GM19372 (cell line): ENCODE measurements at regions not wholly inside any gene's neighbourhood (a gene's known extent, or its start where the extent isn't known, plus 50 kb on each side); places are given as distances from the start of the nearest gene placed in this dataset.
"Not testable (repeated sequence)": the region's sequence is repeated elsewhere in the genome, so short reads cannot be mapped to it uniquely, and the experiment has no call there.

Experiments used
- ATAC-seq: cut with Tn5 transposase; IDR thresholded peaks from one replicate; pipeline ENCODE4 v1.9.1; 2021; ENCODE audit warnings: mild to moderate bottlenecking, low read depth, moderate library complexity; ENCODE audit not compliant: unreplicated experiment

GRCh38 chr1:157410457-157410856 is 141.9 kb downstream of the FCRL5 start:
- ATAC-seq = no peak

DNA sequence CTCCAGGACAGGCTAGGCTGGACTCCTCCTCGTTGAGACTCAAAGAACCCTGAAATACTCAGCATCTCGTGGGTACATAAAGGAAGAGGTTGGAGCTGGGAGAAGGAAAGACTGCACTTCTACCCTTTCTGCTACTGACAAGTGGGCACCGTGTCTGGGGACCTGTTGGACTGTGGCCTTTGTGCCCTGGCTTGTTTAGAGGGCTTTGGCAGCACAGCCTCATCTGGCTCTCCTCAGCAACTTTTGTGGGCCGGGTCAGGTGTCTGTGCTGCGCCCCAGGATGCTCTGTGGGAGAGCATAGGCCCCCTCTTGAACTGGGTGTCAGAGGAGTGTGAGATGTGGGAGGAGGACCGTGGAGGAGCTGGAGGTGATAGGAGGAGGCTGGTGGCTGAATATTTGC is 142.4 kb downstream of the FCRL5 start:
- ATAC-seq = no peak

DNA sequence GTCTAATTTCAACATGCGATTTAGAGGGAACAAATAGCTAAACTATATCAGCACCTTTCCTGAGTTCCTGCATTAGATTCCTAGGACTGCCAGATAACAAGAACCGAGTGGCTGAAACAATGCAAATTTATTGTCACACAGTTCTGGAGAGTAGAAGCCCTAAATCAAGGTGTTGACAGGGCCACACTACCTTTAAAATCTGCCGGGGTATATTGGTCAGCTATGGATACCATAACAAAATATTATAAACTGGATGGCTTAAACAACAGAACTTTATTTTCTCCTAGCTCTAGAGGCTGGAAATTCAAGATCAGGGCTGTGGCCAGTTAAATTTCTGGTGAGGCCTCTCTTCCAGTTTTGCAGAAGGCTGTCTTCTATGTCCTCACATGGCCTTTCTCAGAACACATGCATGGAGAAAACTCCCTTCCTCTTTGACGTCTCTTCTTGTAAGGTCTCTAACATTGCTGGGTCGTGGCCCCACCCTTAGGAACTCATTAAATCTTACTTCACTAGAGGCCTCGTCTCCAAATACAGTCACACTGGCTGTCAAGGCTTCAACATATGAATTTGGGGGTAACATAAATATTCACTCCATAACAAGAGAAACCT is 144.3 kb downstream of the FCRL5 start:
- no peak for ATAC-seq

- no peak for ATAC-seq
These were observed 144.9 kb downstream of the FCRL5 start for GRCh38 chr1:157407367-157407766.

GRCh38 chr1:157405662-157406061 is 146.7 kb downstream of the FCRL5 start:
- no peak for ATAC-seq

DNA sequence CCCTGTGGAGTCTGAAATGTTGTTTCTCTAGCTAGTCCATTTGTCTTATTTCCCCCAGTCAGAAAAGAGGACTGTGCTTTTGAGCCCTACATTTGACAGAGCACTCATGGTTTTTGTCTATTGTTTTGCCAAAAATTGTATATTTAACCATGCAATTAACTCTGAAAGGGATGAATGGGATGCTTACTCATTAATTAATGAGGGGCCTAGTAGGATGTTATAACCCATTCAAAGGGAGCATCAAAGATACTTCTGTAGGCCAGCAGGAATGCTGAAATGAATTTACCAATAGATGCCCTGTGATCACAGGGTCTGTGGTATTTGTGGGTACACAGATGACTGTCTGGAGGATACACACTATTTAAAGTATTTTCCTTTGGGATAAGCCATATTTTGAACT is 147.7 kb downstream of the FCRL5 start:
- ATAC-seq = no peak

GRCh38 chr1:157404063-157404501 is 148.2 kb downstream of the FCRL5 start:
- ATAC-seq = no peak

DNA sequence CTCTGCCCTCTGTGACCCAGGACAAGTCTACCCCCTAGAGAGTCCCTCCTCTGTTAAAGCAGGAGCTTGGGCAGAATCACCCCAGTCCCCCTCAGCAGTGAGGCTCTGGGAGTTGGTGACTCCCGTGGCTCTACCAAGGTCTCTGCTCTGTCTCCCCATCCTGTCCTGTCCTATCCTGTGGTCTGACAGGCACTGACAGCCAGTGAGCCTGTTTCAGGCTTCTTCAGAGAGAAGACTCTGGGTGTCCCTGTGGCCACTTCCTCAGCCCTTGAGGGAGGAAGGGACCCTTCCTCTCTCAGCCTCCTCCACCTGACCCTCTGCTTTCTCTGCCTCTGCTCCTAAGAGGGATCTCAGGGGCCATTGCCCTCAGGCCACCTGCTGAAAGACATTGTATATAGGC is 148.7 kb downstream of the FCRL5 start:
- peak; percentile 16 for ATAC-seq

DNA sequence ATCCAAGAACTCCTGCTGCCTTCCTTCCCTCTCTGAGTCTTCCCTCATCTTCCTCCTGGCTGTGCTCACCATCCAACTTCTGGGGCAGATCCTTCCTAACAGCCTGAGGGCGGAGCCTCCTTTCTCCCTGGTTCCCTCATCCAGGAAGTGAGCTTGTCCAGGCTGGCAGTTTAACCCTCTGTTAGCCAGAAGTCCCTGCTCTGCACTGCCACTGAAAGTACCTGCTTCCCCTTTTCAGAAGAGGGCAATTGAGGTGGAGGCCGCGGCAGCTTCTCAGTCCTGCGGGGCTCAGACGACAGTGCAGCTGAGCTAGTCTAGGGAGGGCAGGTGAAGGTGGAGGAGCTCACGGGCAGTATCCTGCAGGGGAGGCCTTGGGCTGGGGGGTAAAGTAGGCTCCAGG is 149.1 kb downstream of the FCRL5 start:
- peak; percentile 67 for ATAC-seq

GRCh38 chr1:157400766-157401165 is 151.5 kb downstream of the FCRL5 start:
- no peak for ATAC-seq

DNA sequence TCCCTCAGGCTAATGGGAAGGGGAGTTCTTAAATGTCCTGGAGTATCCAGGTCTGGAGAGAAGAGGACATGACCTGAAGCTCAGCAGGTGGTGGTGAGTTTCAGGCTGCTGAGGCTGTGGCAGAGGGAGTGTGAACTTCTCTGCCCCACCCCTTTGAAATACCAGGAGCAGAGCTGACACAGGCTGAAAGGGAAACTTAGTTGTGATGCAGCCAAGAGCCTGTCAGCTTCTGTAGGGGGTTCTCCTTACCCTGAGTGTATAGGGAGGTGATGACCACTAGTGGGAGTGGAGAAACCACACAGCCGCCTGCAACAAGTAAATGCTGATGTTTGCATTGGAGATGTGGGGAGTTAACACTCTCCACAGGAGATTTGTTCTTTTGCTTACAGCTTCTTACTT is 152.3 kb downstream of the FCRL5 start:
- ATAC-seq = no peak

DNA sequence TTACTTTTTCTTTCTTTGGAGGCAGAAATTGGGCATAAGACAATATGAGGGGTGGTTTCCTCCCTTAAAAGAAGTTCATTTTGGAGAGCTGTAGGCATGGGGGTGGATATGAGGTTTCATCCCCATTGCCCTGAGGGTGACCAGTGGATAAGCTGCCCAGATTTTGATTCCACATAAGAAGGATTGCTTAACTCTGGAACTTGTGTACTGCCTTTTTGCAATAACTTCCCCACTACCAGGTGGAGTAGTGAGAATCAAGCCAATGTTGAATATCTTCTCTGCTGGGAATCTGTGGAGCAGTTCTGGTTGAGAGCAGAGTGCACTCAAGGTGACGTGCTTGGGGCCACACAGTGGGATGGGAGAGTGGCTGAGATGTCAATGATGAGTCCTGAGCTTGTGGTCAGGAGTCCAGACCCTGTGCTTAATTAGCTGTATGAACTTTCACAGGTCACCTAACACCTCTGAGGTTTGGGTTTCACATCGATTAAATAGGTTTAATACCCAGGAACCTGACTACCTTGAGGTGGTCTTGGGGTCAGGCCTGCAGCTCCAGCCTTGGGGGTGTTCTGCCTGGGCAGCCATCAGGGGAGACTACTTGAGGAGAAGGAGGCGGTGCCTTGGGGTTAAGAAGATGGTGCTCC is 152.9 kb downstream of the FCRL5 start:
- no peak for ATAC-seq

GRCh38 chr1:157390651-157391050 is 161.7 kb downstream of the FCRL5 start:
- no peak for ATAC-seq

DNA sequence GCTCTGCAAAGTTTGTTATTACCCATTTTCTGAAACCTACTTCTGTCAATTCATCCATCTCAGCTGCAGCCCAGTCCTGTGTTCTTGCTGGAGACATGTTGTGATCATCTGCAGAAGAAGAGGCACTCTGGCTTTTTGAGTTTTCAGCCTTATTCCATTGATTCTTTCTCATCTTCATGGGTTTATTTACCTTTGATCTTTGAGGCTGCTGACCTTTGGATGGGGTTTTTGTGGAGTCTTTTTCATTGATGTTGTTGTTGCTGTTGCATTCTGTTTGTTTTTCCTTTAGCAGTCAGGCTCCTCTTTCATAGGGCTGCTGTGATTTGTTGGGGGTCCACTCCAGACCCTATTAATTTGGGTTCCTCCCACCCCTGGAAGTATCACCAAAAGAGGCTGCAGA is 164.3 kb downstream of the FCRL5 start:
- ATAC-seq = no peak

- no peak for ATAC-seq
These were observed 168.1 kb downstream of the FCRL5 start for GRCh38 chr1:157384258-157384657.

DNA sequence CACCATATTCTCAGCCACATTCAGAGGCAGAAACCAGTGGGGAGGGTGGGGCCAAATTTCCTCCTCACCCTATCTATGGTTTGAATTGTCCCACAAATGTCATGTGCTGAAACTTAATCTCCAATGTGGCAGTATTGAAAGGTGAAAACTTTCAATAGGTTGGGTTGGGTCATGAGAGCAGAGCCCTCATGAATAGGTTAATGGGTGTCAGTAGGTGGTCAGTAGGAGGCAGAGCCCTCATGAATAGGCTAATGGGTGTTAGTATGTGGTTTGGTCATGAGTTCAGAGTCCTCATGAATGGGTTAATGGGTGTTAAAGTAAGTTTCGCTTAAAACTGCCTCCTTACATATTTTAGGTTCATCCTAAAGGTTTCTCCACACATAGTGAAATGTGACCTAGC is 170.0 kb downstream of the FCRL5 start:
- ATAC-seq = no peak

GRCh38 chr1:157380523-157380922 is 171.8 kb downstream of the FCRL5 start:
- ATAC-seq = no peak

DNA sequence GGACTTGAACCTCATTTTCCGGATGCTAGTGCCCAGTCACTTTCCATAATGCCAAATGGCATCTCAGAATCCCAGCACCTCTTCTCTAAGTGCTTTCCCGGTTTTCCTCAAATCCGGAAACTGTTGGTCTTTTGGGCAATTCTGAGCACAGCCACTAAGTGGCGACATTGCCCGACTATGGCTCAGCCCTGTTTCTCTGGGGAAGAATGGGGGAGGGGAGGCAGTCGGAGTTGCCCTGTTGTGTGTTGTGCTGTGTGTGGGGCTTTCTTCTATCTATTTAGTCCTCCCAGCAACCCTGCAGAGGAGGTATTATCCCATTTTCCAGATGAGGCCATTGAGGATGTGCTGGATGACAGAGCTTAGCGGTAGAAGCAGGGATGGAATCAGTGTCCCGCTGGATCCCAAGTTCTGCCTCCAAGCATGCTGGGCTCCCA is 175.0 kb downstream of the FCRL5 start:
- ATAC-seq = not testable (repeated sequence)

DNA sequence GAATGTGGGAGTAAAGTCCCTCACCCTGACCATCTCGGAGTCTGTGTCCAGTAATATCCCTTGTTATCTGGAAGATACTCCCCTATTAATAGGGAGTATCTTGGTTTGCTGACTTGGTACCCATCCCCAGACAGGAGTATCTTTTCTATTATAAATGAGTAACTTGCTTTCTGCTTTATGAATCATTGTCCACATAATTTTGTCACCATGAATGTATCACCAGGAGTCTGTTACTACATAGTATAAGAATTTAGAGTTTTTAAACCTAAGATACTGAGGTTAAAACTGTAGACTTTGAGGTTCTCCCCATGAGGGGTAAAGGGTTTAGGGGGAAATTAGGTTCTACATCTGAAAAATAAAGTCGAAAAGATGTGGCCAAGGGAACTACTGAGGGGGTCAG is 175.6 kb downstream of the FCRL5 start:
- ATAC-seq = no peak

- not testable (repeated sequence) for ATAC-seq
These were observed 180.0 kb downstream of the FCRL5 start for GRCh38 chr1:157372311-157372710.

DNA sequence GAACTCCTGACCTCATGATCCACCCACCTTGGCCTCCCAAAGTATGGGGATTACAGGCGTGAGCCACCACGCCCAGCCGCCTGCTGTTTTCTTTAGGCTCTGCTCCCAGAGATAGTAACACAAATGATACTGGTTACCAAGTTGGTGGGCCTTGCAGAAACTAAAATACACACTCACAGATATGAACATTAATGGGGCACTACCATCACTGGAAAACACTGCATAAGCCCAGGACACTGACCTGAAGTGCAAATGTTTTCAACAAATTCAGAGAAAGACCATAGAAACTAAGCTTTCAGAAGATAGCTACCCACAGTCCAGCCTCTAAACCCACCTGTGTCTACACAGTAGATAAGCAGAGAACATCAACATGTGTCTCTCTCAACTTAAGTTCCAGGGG is 180.5 kb downstream of the FCRL5 start:
- no peak for ATAC-seq

DNA sequence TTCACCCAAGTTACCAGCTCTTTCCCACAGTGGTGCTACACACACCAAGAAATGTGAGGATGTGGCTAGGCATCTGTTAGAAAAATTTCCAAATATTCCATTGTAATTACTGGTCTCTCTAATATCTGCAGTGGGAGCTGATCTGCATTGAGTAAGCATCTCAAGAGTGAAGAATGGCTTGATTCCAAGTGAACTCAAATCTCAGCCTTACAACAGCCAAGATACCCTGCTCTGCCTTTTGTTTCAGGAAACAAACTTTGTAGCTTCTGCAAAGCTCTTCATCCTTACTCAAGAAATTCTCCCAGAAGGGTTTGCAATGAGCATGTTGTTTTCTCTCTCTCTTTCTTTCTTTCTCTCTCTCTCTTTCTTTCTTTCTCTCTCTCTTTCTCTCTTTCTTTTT is 181.1 kb downstream of the FCRL5 start:
- ATAC-seq = no peak
